SKM-1 (cell line): ENCODE measurements at regions not wholly inside any gene's neighbourhood (a gene's known extent, or its start where the extent isn't known, plus 50 kb on each side); places are given as distances from the start of the nearest gene placed in this dataset.
"Not testable (repeated sequence)": the region's sequence is repeated elsewhere in the genome, so short reads cannot be mapped to it uniquely, and the experiment has no call there.

Experiments
- DNase-seq: peaks from one replicate; lab custom pipeline; 2025; ENCODE audit not compliant: unreplicated experiment; lab: John Stamatoyannopoulos, UW

DNA sequence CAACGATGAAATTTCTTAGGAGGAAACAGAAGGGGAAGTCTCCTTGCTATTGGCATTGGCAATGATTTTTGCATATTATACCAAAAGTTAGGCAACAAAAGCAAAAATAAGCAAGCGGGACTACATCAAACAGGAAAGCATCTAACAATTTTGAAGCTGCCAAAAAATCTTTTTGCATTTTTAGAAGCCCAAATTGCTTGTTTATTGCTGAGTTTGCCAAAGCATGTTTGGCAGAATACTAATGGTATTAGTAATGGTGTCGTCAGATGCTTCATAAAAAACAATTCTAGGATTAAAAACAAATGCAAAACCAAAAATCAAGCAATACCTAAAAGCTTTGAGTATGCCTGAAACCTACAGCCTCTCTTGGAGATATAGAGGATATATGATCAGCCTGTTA is 80.0 kb downstream of the GALR1 start:
- DNase-seq, result no peak

DNA sequence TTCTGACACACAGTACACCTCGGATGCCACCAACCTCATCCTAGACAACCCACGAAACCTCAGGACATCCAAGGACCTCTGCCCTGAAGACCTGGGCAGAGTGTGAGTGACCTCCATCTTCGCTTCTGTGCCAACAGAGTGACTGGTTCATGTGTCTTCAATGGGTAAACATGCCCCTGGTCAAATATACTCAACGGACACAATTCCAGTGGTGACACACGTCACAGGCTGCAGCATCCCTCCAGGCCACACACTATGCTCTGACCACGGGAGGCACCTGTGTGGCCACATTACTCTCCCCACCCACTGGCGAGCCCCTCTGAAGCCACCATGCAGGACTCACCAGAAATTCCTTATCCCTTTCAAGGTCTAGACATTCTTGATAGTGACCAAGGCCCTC is 85.2 kb downstream of the GALR1 start:
- DNase-seq, result no peak

DNA sequence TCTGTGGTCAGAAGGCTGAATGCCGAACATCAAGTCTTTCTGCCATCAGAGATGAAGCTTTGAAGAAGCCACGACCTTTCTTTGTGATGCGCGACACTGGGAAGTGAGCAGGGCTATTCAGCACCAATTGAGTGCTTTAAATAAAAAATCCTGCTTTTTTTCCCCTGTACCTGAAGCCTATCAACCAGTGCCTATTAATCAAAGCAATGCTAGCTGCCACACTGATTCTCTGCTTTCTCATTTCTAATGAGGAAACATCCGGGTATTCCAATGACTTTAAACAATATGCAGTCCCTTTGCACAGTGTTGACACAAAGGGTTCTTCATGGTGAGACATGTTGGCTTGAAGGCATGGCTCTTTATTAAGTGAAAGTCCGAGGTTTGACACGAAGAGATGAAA is 88.0 kb downstream of the GALR1 start:
- DNase-seq, result no peak

DNA sequence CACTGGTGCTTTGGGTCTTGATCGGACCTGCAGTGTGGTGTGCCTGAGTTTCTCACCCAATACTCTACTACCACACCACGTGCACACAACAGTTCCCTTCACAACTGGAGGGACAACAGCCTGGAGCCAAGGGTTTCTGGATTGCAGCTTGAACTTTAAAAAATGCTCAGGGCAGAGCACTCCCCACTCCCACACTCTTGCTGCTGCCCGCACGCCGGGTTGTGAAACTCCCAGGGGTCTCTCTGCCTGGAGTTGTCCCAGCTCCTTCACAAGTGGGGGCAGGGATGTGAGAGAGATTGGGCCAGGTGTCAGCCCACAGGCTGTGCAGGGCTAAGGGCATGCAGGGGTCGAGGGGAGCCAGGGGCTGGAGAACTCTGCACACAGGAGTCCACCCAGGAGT is 89.4 kb downstream of the GALR1 start:
- DNase-seq, result no peak

DNA sequence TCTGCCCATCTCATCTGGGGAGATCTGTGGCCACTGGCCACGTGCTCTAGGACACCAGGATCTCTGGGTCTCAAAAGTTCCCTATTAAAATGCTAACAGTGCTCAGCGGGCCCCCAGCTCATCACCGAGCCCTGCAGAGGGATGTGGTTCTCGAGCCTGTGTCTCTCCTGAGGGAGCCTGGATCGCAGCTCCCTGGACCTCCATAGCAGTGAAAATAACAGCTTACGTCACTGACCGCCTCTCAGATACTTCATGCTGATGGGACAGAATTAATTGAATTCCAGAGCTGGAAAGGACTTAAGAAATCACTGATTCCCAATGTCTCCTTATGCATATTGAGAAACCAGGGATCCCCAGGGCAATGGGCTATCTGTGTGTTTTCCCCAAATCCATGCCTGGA is 90.0 kb downstream of the GALR1 start:
- no peak for DNase-seq

DNA sequence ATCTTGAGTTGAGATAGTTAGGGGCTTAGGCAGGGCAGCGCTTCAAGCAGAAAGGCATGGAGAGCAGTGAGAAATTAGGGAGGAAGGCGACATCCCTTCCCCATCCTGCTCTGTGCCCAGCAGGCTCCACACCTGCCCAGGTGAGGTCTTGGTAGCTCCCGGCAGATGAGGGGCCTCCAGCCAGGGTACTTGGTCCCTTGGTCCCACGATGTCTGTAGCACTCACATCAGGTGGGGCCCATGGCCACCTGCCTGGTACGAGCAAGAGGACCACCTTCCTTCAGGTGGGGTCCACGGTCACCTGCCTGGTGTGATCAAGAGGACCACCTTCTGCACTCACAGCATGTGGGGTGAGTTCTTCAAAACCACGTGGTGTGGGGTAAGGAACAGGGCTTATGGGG is 91.2 kb downstream of the GALR1 start:
- no peak for DNase-seq

DNA sequence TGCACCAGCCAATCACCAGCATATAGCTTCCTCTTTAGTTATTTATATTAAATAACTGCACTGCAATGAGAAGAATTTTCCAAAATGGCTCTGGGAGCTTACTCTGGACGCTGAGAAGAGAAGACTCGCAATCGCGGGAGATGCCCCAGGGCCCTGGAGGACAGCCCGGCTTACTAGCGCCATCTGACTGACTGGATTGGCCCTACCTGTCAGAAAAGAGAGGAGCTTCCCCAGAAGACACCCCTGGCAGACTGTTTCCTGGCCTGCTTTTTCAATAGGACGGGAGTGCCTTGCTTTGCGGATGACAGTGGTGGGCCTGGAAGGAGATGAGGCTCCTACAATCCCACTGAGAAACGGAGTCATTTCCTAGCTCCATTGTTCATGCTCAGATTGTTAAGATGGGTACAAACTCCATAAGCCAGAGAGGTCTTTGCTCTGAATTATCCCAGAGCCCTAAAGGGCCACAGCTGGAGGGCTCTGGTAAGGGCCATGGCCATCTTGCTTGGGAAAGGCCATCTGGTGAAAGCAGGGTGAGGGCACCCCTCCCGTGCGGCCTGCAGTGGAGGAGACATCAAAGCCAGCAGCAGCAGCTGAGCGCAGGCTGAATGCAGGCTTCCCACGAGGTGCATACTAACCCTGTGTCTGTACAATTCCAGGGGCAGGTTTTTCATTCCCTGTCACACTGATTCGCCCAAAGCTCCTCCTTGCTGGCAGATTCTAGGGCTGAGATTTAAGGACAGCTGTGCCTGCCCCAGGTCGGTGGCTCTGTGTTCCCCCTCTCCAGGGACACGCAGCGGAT is 92.1 kb downstream of the GALR1 start:
- no peak for DNase-seq

DNA sequence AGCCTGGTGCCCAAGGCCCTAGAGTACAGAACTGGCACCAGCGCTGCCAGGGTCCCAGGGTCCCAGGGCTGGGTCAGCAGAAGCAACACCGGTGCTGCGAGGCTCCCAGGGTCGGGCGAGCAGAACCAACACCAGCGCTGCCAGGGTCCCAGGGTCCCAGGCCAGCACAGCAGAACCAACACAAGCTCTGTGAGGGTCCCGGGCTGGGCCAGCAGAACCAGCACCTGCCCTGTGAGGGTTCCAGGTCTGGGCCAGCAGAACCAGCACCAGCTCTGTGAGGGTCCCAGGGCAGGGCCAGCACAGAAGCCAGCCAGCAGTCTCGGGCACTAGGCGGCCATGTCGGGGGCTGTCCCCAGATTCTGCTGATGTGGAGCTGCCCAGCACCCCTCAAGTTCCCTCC is 93.1 kb downstream of the GALR1 start:
- DNase-seq, result no peak

DNA sequence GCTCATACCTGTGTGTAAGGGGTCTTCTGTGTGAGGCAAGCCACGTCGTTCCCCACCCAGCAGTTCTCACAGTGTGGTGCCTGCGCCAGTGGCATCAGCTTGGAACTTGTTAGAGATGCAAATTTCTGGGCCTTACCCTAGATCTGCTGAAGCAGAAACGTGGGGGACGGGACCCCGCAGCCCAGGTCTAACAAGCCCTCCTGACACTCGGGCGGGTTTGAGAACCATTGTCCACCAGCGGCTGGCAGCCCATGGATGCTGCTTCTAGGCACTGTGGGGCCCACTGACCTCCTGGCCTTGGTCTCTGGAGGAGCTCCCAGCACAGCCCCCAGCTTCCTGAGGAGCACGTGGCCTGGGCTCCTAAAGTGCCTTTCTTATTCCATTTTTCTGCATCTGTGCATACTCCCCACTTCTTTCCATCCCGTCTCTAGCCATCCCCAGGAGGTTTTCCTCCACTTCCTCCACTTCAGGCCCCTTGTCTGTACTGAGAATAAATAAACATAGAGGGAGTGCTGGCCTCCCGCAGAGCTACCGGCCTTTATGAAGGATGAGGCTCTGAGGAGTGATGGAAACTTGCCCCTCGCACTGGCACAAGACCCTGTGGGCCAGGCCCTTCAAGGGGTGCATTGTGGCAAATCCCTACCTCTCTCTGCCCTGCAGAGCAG is 94.3 kb downstream of the GALR1 start:
- no peak for DNase-seq

DNA sequence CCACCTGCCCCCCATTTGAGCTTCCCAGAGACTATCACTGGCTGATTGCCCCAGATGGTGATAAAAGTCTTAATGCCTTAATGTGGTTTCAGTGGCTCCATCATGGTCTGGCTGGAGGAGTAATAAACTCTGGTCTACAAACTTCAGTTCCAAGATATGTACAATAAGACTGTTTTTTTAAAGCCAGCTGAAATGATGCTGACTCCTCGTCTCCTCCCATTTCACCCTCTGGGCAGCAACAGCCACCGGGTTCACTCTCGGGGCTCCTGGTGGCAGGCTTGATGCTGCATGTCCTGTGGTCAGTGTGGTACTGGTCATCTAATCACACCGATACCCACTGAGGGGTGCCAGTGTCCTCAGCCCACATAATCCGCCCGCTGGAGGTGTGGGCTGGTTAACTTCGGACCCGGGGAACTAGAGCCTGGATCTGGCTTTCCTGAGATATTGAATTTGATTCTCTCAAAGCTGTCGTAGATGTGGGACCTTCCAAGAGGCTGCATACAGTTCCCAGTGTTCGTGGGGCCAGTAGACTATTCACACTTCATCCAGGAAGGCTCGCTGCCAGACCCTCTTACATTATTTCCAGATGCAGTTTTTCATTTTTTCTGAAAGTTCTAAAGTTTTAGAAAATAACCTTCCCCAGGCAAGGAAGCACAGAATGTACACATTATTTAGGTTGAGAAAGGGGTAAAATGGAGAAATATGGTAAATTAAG is 95.3 kb downstream of the GALR1 start:
- DNase-seq, result no peak

DNA sequence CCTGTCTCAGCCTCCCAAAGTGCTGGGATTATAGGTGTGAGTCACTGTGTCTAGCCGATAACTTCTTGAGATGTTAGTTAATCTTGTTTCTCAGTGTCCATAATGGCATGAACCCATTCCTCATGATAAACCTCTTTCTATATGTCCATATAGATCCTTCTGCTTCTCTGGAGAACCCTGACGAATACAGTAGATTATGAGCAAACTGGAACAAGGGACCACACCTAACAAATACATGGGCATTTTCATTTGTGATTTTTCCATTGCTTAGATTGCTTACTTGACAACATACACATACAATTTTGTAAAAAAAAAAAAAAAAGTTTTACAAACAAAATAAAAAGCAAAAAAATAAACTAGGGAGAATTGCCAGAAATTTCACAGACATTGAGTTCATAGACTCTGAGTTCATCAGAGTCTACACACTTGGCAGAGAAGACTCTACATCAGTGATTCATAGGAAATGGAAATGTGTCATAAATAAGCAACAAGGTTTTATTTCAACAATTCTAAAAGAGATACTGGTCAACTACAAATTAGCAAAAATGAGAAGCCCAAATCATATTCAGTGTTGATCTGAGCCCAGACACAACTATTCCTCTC is 96.7 kb downstream of the GALR1 start:
- DNase-seq, result no peak

DNA sequence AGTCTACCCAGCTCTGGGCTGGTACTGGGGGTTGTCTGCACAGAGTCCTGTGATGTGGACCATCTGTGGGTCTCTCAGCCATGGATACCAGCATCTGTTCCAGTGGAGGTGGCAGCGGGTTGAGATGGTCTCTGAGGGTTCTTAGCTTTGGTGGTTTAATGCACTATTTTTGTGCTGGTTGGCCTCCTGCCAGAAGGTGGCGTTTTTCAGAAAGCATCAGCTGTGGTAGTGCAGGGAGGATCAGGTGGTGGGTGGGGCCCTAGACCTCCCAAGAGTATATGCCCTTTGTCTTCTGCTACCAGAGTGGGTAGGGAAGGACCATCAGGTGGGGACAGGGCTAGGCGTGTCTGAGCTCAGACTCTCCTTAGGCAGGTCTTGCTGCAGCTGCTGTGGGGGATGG is 103.7 kb downstream of the GALR1 start:
- not testable (repeated sequence) for DNase-seq

DNA sequence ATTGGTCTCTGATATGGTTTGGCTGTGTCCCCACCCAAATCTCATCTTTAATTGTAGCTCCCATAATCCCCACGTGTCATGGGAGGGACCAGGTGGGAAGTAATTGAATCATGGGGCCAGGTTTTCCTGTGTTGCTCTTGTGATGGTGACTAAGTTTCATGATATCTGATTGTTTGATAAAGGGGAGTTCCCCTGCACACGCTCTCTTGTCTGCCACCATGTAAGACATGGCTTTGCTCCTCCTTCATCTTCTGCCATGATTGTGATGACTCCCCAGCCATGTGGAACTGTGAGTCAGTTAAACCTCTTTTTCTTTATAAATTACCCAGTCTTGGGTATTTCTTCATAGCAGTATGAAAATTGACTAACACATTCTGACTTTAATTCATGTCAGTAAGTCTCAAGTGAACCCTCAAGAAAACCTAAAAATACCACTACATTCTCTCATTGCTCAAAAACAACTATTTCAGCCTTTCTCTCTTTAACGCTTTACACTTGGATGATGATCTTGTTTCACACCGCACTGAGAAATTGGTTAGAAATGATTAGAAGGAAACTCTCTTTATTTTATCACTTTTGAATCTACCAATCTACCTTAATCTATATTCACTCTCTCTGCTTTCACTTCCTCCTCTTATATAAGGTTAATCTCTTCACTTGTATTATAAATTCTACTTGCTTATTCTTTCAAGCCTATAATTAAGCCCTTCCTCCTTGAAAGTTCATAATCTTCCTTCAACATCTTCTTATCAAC is 110.1 kb downstream of the GALR1 start:
- no peak for DNase-seq

DNA sequence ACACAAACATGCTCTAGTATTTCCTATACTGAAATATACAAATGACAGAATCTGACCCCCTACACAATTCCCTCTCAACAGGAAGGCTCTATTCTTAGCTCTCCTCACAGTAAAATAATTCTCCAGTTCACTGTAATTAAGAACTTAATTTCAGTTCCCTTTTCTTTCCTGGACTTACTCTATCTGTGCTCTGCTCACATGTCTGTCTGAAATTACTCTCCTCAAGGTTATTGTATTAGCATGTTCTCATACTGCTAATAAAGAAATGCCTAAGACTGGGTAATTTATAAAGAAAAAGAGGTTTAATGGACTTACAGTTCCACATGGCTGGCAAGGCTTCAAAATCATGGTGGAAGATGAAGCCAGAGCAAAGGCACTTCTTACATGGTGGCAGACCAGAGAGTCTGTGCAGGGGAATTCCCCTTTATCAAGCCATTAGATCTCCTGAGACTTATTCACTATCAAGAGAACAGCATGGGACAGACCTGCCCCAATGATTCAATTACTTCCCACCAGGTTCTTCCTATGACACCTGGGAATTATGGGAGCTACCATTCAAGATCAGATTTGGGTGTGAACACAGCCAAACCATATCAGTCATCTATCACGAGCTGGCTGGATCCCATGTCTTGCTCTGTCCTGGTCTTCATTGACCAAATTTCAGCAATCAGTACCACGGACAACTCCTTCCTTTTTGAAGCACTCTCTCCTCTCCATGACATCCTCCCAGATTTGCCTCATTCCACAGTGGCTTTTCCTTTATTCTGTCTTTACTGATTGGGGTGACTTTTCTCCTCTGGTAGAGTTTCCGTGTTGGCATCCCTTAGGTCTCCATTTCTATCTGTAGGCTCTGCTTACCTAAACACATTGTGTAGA is 110.9 kb downstream of the GALR1 start:
- DNase-seq, result no peak

DNA sequence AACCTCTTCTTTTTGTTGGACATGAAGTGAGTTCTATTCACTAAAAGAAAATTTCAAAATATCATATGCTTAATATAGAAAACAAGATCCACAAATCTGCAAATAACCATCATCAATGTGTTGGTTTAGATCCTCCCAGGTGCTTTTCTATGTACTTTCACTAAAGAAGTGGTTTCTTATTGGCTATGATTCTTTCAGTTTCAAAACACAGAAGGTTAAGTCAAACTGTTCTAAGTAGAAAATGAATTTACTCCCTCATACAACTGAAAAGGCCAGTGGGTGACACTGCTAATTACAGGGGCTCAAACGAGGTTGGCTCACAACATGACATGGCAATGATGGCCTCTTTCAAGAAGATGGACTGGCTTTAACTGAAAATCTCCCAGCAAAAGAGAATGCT is 111.7 kb downstream of the GALR1 start:
- DNase-seq, result no peak

DNA sequence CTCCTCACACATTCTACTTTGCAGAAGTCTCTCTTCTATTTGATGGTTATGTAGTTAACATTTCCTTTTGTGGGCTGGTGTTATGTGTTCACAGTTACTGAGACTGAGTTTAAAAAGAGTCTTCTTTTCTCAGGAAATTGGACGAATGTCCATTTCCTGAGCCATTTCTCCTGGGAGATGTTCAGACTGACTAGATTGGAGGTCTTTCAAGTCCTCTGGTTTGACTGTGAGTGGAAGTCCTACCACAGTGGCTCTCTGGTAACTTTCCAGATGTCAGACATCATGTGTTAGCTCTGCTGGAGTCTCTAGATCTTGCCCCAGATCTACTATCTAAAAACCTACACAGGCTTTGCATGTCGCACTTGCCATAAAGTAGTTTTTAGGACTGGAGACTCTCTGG is 116.0 kb downstream of the GALR1 start:
- no peak for DNase-seq

DNA sequence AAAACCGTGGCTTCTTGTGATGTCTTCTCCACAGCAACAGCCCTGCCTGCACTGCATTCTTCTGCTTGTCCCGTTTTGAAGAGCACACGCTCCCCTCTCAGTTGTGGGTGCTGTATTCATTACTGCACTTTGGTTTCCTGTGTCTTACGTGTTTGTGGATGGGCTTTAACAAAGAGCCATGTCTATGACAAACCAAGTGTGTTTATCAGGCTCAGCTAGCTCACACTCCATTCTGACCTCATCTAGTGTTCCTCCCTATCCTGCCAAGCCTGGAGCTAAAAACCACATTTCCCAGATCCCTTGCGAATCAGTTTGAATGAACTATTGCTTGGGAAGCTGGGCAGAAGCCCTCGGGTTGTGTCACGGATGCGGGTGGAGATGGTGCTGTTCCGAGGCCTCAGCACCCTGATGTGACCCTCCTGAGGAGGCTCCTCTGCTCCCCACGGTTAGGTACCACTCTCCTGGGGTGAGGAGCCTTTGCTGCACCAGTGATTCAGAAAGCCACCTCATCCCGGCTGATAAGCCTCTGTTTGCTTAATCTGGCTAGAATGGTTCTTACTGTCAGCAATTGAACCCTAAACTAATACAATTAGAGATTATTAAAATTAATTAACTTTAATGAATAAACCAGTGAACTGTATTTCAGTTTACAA is 116.5 kb downstream of the GALR1 start:
- no peak for DNase-seq

DNA sequence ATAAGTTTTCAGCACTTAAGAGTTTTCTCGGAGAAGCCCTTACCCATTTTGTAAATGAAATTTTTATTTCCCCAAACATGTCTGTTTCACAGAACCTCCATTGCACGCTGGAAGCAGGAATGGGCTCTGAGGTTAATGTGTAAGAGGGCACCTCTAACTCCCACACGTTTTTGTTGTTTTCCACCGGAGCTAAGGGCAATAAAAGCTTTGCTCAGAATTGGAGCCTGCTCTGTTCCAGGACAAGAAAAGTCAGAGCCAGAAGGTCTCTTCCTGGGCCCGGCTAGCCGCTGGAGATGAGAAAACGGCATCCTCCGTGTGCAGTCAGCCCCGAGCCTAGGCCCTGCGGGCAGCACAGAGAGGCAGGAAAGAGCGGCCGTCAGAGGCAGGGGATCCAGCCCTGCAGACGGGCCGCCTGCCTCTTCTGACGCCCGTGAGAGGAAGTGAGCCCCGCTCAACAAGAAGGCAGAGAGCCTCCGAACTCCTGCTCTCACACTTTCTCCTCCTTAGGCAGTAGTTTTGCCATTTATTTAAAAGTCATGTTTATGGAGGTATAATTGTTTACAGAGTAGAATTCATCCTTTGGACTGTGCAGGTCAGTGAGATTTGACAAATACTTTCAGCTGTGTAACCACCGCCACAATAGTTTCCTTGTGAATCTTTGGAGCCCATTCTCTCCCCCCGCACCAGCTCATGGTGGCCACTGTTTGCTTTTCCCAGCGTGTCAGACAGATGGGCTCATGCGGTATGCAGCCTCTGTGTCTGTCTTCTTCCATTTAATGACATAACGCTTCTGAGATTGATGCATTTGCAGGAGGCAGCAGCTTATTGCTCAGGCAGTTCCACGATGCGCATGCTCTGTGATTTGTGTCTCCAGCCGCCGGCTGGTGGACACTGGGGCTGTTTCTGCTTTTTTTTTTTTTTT is 117.3 kb downstream of the GALR1 start:
- no peak for DNase-seq

DNA sequence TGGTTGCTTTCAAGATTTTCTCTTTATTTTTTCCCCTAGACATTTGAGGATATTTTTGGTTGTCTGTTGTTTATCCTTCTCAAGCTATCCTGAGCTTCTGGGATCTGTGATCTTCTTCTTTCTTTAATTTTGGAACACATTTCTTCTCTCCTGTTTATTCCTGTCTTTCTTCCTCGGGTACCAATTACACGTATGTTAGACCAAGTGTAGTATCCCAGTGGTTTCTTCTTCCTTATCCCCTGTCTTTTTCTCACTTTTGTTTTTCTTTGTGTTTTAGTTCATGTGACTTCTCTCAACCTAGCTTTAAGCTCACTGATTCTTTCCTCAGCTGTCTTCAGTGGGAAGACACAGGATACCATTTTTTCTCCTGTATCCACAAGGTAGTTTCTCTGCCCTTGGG is 120.0 kb downstream of the GALR1 start:
- no peak for DNase-seq
